ENCODE measurements at regions not wholly inside any gene's neighbourhood (a gene's known extent, or its start where the extent isn't known, plus 50 kb on each side); places are given as distances from the start of the nearest gene placed in this dataset.

GRCh38 chr3:5579139-5579602, 391.7 kb downstream of the EDEM1 start:
- TF ChIP-seq CTCF (IDR thresholded peaks at IDR 0.05) (no peak), POLR2A (IDR thresholded peaks at IDR 0.05) (no peak), POLR2AphosphoS5 (IDR thresholded peaks at IDR 0.05) (no peak)

Measured in prostate gland (tissue), 2 donors.